HFF-Myc (cell line): ENCODE measurements at regions not wholly inside any gene's neighbourhood (a gene's known extent, or its start where the extent isn't known, plus 50 kb on each side); places are given as distances from the start of the nearest gene placed in this dataset.

Source experiments
- DNase-seq: peaks from one replicate; pipeline ENCODE4 v3.0.0-alpha.2; 2011; ENCODE audit warnings: low read depth; ENCODE audit errors: extremely low read depth
- H3K4me3 ChIP-seq: replicated peaks from 2 replicates; pipeline ENCODE4 v1.5.1; 2011; ENCODE audit warnings: low read depth, mild to moderate bottlenecking, control low read depth, low read length
- CTCF ChIP-seq: IDR thresholded peaks from 2 replicates; pipeline ENCODE4 v1.5.1; 2012; ENCODE audit warnings: mild to moderate bottlenecking, low read depth, low read length, control low read depth; ENCODE audit errors: missing control alignments

GRCh38 chr1:29393451-29393826 is 157.1 kb downstream of the PTPRU start:
- TF ChIP-seq CTCF = no peak
- no peak for DNase-seq
- no peak overlapping the region for H3K4me3 ChIP-seq

- no peak for TF ChIP-seq CTCF
- no peak for DNase-seq
- no peak overlapping the region for H3K4me3 ChIP-seq
Observed at GRCh38 chr1:29392486-29393450, 156.4 kb downstream of the PTPRU start.

GRCh38 chr1:29392036-29392435 is 155.7 kb downstream of the PTPRU start:
- no peak for TF ChIP-seq CTCF
- DNase-seq = no peak
- no peak overlapping the region for H3K4me3 ChIP-seq

DNA sequence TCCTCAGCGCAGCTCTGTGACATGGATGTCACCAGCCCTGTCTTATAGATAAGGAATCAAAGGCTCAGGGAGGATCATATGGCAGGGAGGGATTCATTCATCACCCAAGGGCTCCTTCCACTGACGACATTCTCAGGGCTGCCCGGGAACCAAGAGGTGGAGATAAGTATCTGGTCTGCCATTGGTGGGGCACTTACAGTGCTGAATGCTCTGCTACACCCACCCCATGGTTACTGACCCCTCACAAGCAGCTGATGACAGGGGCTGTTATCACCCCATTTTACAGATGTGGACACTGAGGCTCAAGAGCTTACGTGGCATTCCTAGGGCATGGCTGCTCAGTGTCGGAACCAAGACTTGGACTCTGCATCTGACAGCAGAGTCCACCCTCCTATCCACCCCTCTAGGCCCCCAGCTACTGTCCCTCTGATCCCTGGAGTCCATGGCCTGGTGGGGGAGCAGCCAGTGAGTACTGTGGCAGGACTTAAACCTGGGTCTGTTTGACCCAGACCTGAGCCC is 155.1 kb downstream of the PTPRU start:
- no peak overlapping the region for H3K4me3 ChIP-seq
- no peak for TF ChIP-seq CTCF
- no peak for DNase-seq

GRCh38 chr1:29390491-29391361 is 154.4 kb downstream of the PTPRU start:
- DNase-seq = no peak
- H3K4me3 ChIP-seq = no peak overlapping the region
- TF ChIP-seq CTCF = no peak

DNA sequence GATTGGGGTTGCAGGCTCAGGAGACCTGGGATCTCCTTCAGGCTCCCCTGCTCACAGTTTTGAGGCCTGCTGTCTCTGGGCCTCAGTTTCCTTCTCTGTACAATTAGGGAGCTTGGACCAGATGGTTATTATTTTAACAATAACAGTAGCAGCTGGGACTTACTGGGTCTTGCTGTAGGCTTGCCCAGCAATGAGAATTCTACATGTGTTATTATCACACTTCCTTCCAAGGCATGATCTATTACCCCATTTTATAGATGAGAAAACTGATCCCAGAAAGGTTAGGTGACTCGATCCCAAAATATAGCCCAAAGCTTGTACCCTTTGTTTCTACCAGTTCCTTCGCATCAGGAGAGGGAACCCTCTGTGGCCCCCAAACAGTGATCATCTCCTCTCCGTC is 153.8 kb downstream of the PTPRU start:
- H3K4me3 ChIP-seq = no peak overlapping the region
- no peak for DNase-seq
- no peak for TF ChIP-seq CTCF
